ENCODE measurements at regions not wholly inside any gene's neighbourhood (a gene's known extent, or its start where the extent isn't known, plus 50 kb on each side); places are given as distances from the start of the nearest gene placed in this dataset.

DNA sequence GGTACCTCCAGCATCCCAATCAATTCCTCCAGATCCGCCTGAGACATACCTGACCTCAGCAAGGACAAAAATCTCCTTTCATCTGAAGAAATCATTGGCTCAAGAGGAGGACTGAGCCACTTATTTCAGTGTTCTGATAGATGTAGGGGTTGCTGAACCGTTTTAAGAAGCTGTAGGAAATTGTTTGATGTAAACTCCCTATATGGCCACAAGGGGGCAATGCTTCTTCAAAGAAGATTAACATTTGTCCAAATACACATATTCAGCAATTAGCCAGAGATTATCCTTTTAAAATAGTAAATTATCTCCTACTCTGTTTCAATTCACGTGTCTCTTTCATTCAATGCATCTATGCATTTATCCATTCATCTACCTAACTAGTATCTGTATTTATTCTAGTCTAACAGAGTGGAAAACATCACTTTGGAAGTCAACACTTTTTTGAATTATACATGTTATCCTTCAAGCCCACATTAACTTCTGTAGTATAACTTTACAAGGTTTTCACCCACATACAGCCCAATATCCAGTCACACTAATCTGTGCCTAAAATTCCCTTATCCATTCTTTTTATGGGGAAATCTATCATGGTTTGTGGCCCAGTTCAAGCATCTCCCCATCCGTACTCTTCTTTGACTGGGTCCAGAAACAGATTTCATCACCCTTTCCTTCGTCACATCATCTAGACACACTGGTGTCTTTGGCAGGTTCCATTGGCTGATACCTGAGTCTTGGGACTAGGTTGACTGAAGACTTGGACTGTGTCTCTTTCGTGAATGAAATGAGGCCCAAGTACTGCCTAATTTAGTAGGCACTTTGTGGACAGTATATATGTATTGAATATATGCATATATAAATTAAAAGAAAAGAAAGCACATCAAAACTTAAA is 411.0 kb upstream of the OR4E1 start:
- FAIRE-seq (no peak), DNase-seq (peak; percentile 56 to 60)
- WGBS, 3 donors: 46 to 48% (median 47%) methylated on average over 6 of the region's 6 CpGs
- Histone ChIP-seq H3K4me1 (ENCODE audit: control insufficient read depth in 3 of 3, insufficient read depth in 2 of 3, low read depth in 1 of 3, low read length in 2 of 3) (no peaks in the 10 kb centered on the region), H3K9me3 (ENCODE audit: control insufficient read depth in 2 of 2, insufficient read depth in 1 of 2, low read depth in 1 of 2, low read length in 1 of 2) (no peaks in the 10 kb centered on the region), H3K4me3 (ENCODE audit: low read depth in 1 of 3, low read length in 3 of 3) (no peak overlapping the region), H3K27me3 (ENCODE audit: control insufficient read depth in 3 of 3, insufficient read depth in 3 of 3, low read length in 3 of 3) (no peaks in the 10 kb centered on the region), H3K27ac (ENCODE audit: low read depth in 1 of 3, low read length in 2 of 3) (peak overlapping the region in 1 of 3 donors; percentile 20), H3K36me3 (ENCODE audit: control insufficient read depth in 3 of 3, insufficient read depth in 2 of 3, low read depth in 1 of 3, low read length in 3 of 3) (no peaks in the 10 kb centered on the region)

DNA sequence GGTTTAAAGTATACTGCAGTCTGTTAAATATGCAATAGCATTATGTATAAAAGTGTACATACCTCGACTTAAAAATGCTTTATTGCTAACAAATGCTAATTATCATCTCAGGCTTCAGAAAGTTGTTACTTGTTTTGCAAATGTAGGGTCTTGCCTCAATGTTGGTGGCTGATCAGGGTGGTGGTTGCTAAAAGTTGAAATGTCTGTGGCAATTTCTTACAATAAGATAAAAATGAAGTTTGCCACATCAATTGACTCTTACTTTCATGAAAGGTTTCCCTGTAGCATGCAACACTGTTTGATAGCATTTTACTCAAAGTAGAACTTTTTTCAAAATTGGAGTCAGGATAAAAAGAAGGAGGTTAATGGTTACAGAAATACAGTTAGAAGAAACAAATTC is 407.7 kb upstream of the OR4E1 start:
- WGBS, 3 donors: 6 to 26% (median 19%) methylated on average over 1 of the region's 1 CpG
- Histone ChIP-seq H3K27ac (ENCODE audit: low read depth in 1 of 3, low read length in 2 of 3) (no peak overlapping the region), H3K9me3 (ENCODE audit: control insufficient read depth in 2 of 2, insufficient read depth in 1 of 2, low read depth in 1 of 2, low read length in 1 of 2) (no peaks in the 10 kb centered on the region), H3K27me3 (ENCODE audit: control insufficient read depth in 3 of 3, insufficient read depth in 3 of 3, low read length in 3 of 3) (no peaks in the 10 kb centered on the region), H3K36me3 (ENCODE audit: control insufficient read depth in 3 of 3, insufficient read depth in 2 of 3, low read depth in 1 of 3, low read length in 3 of 3) (no peaks in the 10 kb centered on the region), H3K4me3 (ENCODE audit: low read depth in 1 of 3, low read length in 3 of 3) (no peak overlapping the region), H3K4me1 (ENCODE audit: control insufficient read depth in 3 of 3, insufficient read depth in 2 of 3, low read depth in 1 of 3, low read length in 2 of 3) (no peaks in the 10 kb centered on the region)
- no peak for DNase-seq
- FAIRE-seq: no peak

GRCh38 chr14:22079766-22080165 is 406.1 kb upstream of the OR4E1 start:
- no peak for FAIRE-seq
- Histone ChIP-seq H3K4me3 (ENCODE audit: low read depth in 1 of 3, low read length in 3 of 3) (no peak overlapping the region), H3K9me3 (ENCODE audit: control insufficient read depth in 2 of 2, insufficient read depth in 1 of 2, low read depth in 1 of 2, low read length in 1 of 2) (no peaks in the 10 kb centered on the region), H3K27me3 (ENCODE audit: control insufficient read depth in 3 of 3, insufficient read depth in 3 of 3, low read length in 3 of 3) (no peaks in the 10 kb centered on the region), H3K4me1 (ENCODE audit: control insufficient read depth in 3 of 3, insufficient read depth in 2 of 3, low read depth in 1 of 3, low read length in 2 of 3) (no peaks in the 10 kb centered on the region), H3K36me3 (ENCODE audit: control insufficient read depth in 3 of 3, insufficient read depth in 2 of 3, low read depth in 1 of 3, low read length in 3 of 3) (no peaks in the 10 kb centered on the region), H3K27ac (ENCODE audit: low read depth in 1 of 3, low read length in 2 of 3) (no peak overlapping the region)
- 81 to 87% (median 87%) methylated on average over 1 of the region's 1 CpG for WGBS, 3 donors
- DNase-seq: no peak

DNA sequence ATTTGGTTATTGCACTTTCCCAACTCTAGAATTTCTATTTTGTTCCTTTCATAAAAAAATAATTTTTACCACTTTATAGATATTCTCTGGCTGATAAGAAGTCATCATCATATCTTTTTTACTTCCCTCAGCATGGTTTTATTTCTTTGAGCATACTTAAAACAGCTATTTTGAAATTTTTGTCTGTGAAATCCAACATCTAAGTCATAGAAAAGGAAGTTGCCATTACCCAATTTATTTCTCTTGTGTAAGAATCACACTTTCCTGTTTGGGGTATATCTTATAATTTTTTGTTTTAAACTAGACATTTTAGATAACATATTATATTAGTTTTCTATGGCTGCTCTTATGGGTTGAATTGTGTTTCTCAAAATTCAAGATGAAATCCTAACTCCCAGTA is 400.2 kb upstream of the OR4E1 start:
- H3K4me1 ChIP-seq (ENCODE audit: control insufficient read depth in 3 of 3, insufficient read depth in 2 of 3, low read depth in 1 of 3, low read length in 2 of 3): no peaks in the 10 kb centered on the region
- H3K9me3 ChIP-seq (ENCODE audit: control insufficient read depth in 2 of 2, insufficient read depth in 1 of 2, low read depth in 1 of 2, low read length in 1 of 2): no peaks in the 10 kb centered on the region
- no peaks in the 10 kb centered on the region for H3K36me3 ChIP-seq (ENCODE audit: control insufficient read depth in 3 of 3, insufficient read depth in 2 of 3, low read depth in 1 of 3, low read length in 3 of 3)
- no peak for DNase-seq
- H3K4me3 ChIP-seq (ENCODE audit: low read depth in 1 of 3, low read length in 3 of 3): no peak overlapping the region
- no peak for FAIRE-seq
- no peak overlapping the region for H3K27ac ChIP-seq (ENCODE audit: low read depth in 1 of 3, low read length in 2 of 3)
- peaks cover 0 to 8% (median 0%) of the 10 kb centered on the region in 3 donors for H3K27me3 ChIP-seq (ENCODE audit: control insufficient read depth in 3 of 3, insufficient read depth in 3 of 3, low read length in 3 of 3)

DNA sequence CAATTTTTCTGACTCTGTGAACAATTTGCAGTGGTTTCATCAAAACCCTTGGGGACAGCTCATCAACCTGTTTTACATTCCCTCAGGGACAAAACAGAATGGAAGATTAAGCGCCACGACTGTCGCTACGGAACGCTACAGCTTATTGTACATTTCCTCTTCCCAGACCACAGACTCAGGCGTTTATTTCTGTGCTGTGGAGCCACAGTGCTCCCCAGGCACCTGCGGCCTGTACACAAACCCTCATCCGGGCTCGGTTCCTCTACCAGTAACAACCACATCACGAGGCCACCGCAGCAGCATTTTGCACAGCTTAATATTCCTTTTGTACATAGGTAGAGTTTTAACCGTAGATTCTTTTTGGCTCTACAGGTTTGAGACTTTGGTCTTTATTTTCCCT is 397.4 kb upstream of the OR4E1 start:
- peaks cover 0 to 8% (median 0%) of the 10 kb centered on the region in 3 donors for H3K27me3 ChIP-seq (ENCODE audit: control insufficient read depth in 3 of 3, insufficient read depth in 3 of 3, low read length in 3 of 3)
- WGBS, 3 donors: 63 to 84% (median 71%) methylated on average over 12 of the region's 12 CpGs
- no peak overlapping the region for H3K27ac ChIP-seq (ENCODE audit: low read depth in 1 of 3, low read length in 2 of 3)
- H3K4me1 ChIP-seq (ENCODE audit: control insufficient read depth in 3 of 3, insufficient read depth in 2 of 3, low read depth in 1 of 3, low read length in 2 of 3): no peaks in the 10 kb centered on the region
- no peaks in the 10 kb centered on the region for H3K36me3 ChIP-seq (ENCODE audit: control insufficient read depth in 3 of 3, insufficient read depth in 2 of 3, low read depth in 1 of 3, low read length in 3 of 3)
- no peak overlapping the region for H3K4me3 ChIP-seq (ENCODE audit: low read depth in 1 of 3, low read length in 3 of 3)
- FAIRE-seq: no peak
- no peaks in the 10 kb centered on the region for H3K9me3 ChIP-seq (ENCODE audit: control insufficient read depth in 2 of 2, insufficient read depth in 1 of 2, low read depth in 1 of 2, low read length in 1 of 2)
- peak in 1 of 2 donors; percentile 35 for DNase-seq

DNA sequence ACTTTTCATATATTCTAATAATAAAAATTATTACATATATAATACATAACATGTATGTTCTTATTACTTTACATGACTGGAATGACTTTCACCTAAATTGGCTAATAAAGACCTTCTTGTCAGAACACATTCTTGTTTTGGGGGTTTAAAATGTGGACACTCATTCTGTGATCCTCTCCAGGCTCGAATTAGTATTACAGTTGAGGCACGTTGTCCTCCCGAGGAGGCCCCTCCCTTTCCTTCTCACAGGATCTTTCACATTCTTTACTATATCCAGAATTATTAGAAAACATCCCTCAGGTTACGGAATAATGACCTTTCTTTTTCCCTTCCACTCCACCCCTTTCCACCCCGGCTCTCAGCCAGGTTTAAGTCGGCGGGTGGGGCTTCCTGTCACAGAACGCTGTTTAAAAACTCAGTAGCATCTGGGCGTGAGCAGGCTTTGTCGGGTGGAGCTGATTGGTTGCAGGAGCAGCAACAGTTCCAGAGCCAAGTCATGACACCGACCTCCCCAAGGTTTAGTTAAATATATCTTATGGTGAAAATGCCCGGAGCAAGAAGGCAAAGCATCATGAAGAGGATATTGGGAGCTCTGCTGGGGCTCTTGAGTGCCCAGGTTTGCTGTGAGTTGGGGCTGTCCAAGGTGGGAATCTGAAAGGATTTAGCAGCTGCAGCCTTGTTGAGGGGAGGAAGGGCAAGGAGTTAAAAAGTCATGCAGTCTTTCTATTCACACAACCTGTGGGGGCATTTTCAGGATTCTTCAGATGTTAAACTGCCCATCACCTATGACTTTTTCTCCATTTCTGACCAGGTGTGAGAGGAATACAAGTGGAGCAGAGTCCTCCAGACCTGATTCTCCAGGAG is 396.7 kb upstream of the OR4E1 start:
- Histone ChIP-seq H3K27me3 (ENCODE audit: control insufficient read depth in 3 of 3, insufficient read depth in 3 of 3, low read length in 3 of 3) (peaks cover 0 to 10% (median 3%) of the 10 kb centered on the region in 3 donors), H3K4me1 (ENCODE audit: control insufficient read depth in 3 of 3, insufficient read depth in 2 of 3, low read depth in 1 of 3, low read length in 2 of 3) (no peaks in the 10 kb centered on the region), H3K27ac (ENCODE audit: low read depth in 1 of 3, low read length in 2 of 3) (no peak overlapping the region), H3K36me3 (ENCODE audit: control insufficient read depth in 3 of 3, insufficient read depth in 2 of 3, low read depth in 1 of 3, low read length in 3 of 3) (no peaks in the 10 kb centered on the region), H3K4me3 (ENCODE audit: low read depth in 1 of 3, low read length in 3 of 3) (no peak overlapping the region), H3K9me3 (ENCODE audit: control insufficient read depth in 2 of 2, insufficient read depth in 1 of 2, low read depth in 1 of 2, low read length in 1 of 2) (no peaks in the 10 kb centered on the region)
- DNase-seq: peak; percentile 5 to 31
- 4 to 8% (median 6%) methylated on average over 12 of the region's 12 CpGs for WGBS, 3 donors
- no peak for FAIRE-seq

GRCh38 chr14:22065347-22065746 is 391.7 kb upstream of the OR4E1 start:
- FAIRE-seq (no peak), DNase-seq (no peak)
- no peaks in the 10 kb centered on the region for H3K36me3 ChIP-seq (ENCODE audit: control insufficient read depth in 3 of 3, insufficient read depth in 2 of 3, low read depth in 1 of 3, low read length in 3 of 3)
- no peak overlapping the region for H3K4me3 ChIP-seq (ENCODE audit: low read depth in 1 of 3, low read length in 3 of 3)
- H3K27me3 ChIP-seq (ENCODE audit: control insufficient read depth in 3 of 3, insufficient read depth in 3 of 3, low read length in 3 of 3): peaks cover 0 to 5% (median 3%) of the 10 kb centered on the region in 3 donors
- H3K27ac ChIP-seq (ENCODE audit: low read depth in 1 of 3, low read length in 2 of 3): no peak overlapping the region
- no peaks in the 10 kb centered on the region for H3K9me3 ChIP-seq (ENCODE audit: control insufficient read depth in 2 of 2, insufficient read depth in 1 of 2, low read depth in 1 of 2, low read length in 1 of 2)
- H3K4me1 ChIP-seq (ENCODE audit: control insufficient read depth in 3 of 3, insufficient read depth in 2 of 3, low read depth in 1 of 3, low read length in 2 of 3): no peaks in the 10 kb centered on the region
- WGBS, 3 donors: 64 to 85% (median 75%) methylated on average over 1 of the region's 1 CpG

DNA sequence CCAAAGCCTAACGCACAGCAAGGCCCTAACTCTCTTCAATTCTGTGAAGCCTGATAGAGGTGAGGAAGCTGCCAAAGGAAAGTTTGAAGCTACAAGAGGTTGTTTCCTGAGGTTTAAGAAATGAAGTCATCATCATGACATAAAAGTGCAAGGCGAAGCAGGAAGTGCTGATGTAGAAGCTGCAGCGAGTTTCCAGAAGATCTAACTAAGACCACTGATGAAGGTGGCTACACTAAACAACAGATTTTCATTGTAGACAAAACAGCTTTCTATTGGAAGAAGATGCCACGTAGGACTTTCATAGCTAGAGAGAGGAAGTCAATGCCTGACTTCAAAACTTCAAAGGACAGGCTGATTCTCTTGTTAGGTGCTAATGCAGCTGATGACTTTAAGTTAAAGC is 385.6 kb upstream of the OR4E1 start:
- Histone ChIP-seq H3K4me3 (ENCODE audit: low read depth in 1 of 3, low read length in 3 of 3) (no peak overlapping the region), H3K36me3 (ENCODE audit: control insufficient read depth in 3 of 3, insufficient read depth in 2 of 3, low read depth in 1 of 3, low read length in 3 of 3) (no peaks in the 10 kb centered on the region), H3K27ac (ENCODE audit: low read depth in 1 of 3, low read length in 2 of 3) (no peak overlapping the region), H3K9me3 (ENCODE audit: control insufficient read depth in 2 of 2, insufficient read depth in 1 of 2, low read depth in 1 of 2, low read length in 1 of 2) (peaks cover 0 to 2% of the 10 kb centered on the region in 2 donors), H3K4me1 (ENCODE audit: control insufficient read depth in 3 of 3, insufficient read depth in 2 of 3, low read depth in 1 of 3, low read length in 2 of 3) (no peaks in the 10 kb centered on the region), H3K27me3 (ENCODE audit: control insufficient read depth in 3 of 3, insufficient read depth in 3 of 3, low read length in 3 of 3) (no peaks in the 10 kb centered on the region)
- FAIRE-seq (no peak), DNase-seq (no peak)
- 74 to 82% (median 79%) methylated on average over 4 of the region's 4 CpGs for WGBS, 3 donors
